CD4-positive, alpha-beta T cell treated with Interleukin-21 for 1 hour (primary cell): ENCODE measurements at regions not wholly inside any gene's neighbourhood (a gene's known extent, or its start where the extent isn't known, plus 50 kb on each side); places are given as distances from the start of the nearest gene placed in this dataset.

Source experiments
- DNase-seq: peaks from one replicate; pipeline ENCODE4 v3.0.0-alpha.2; 2020

DNA sequence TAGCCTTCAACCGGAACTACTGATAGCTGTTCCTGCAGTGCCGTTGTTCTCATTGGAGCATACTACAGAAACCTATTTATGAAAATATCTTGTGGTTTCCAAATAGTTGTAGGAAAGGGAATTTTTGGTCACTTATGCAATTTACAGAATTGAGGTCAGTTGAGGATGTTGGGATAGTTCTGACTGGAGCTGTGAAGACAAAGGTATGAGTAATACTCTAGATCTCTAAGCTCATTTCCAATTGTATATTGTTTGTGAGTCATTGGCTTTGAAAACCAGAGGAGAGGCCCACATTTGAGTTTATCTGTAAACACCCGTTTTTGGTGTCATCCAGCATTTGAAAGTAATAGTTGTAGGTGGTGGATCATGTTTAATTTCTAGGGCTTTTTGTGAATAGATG is 561.3 kb upstream of the WWC1 start:
- no peak for DNase-seq

DNA sequence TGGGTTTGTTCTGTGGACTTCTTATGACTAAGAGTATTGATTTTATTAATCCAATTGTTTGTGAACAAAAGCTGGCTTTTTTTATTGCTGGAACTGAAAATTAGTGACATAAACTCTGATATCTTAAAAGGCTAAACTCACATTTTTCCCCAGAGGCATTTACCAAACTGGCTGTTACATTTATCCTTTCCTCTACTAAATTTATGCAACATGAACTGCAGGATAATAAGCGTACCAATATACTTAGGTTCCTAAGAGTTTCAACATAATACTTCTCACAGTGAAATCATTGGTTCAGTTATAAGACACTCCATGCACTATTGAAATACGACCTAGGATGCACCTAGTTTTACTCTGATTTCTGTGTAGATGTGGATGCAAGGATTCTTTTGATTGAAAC is 560.8 kb upstream of the WWC1 start:
- no peak for DNase-seq

DNA sequence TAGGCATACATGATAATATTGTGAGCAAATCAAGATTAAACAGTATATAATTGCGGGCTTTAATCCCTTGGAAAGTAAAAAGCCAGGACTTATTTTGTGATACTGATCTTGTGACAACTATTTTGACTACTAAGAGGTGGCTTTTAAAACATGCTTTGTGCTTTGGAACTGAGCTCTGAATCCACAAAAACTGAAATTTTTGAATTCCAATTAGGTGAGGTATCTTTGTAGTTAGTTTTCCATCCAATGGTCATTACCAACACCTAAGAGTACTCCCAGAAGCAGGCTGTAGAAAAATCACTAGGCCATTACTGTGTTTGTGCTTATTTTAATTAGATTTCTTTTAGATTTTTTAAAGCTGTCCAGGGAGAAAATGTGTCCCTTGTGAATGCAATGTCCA is 559.5 kb upstream of the WWC1 start:
- DNase-seq, result no peak

- DNase-seq, result no peak
Observed at GRCh38 chr5:167732499-167732898, 558.9 kb upstream of the WWC1 start.

- DNase-seq, result no peak
Observed at GRCh38 chr5:167736992-167737391, 554.5 kb upstream of the WWC1 start.

DNA sequence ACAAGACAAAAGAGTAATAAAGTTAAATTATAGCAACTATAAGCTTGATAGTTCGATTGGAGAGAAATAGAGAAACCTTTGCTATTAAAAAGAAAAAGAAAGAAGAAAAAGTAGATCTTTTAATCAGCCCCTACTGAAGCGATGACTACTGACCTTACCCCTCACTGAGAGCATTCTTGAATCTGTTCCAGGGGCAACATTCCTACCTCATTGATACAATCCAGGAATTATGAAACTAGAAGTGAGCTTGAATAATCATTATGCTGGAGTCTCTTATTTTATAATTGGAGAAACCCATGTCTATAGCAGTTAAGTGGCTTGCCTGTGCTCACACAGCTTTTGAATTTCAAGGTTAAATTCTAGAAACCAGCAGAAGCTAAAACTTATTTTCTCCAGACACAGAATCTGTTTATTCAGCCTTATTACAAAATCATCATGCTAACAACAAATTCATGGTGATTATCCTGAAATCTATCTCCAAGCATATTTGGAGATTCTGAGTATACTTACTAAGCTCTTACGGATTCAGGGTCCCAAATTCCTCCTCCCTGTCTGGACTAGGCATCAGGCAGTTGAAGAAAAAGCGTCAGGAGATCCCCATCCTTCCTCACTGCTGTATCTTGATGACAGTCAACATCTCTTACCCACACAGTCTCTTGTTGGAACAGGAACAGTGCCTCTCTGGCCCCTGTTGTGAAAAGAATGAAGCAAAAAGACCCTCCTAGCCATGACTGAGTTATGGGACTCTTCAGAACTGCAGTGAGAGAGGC is 547.6 kb upstream of the WWC1 start:
- DNase-seq, result no peak

DNA sequence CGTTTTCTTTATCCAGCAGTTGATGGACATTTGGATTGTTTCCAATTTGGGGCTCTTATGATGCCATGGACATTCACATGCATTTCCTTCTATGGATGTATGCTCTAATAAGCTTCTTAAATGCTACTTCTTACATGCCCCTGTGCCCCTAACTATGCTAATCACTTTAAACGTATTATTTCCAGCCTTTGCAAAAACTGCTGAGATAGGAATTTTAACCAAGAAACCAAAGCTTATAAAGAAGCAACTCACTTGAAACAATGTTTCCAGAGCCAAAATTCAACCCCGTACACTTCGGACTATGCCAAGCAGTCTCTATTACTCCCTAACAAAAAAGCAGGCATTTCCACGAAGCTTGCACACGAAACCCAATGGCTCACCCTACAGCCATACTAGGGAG is 545.6 kb upstream of the WWC1 start:
- no peak for DNase-seq

- DNase-seq, result no peak
Observed at GRCh38 chr5:167750586-167750985, 540.9 kb upstream of the WWC1 start.

DNA sequence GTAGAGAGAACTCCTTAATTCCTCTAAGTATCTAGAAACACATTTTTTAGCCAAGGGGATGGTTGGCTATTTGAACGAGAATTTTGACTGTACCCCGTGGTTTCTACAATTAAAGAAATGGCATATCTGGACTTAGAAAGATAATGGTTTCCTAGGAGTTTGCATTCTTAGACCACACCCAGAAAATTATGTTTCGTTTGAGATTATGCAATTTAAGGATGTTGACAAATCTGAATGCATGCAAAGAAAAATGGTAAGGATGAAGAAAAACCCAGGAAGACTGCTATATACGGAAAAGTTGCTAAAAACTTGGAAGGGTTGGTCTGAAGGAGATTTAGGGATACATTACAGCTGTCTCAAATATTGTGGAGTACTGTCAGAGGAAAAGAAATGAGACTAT is 538.5 kb upstream of the WWC1 start:
- DNase-seq, result no peak

- no peak for DNase-seq
Observed at GRCh38 chr5:167753725-167754490, 537.5 kb upstream of the WWC1 start.

DNA sequence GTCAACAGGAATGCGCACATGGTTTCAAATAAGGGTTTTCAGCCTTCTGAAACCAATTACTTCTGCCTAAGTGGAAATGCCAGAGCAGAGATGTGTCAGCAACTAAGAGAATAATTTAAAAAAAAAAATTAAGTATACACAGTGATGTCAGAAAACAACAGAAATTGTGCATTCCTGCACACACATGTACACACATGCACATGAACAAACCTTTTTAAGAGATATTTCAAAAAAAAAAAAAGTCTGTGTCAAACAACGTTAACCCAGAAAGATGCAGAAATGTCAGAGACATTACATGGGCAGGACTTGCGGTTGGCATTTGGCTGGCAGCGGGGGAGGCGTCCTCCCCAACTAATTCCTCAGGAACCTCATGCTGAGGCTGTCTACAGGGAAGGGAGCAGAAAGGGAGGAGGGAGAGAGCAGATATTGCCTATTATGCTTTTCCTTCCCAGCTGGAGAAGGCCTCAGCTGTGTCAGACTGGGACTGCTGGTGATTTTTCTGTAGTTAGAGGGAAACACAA is 536.9 kb upstream of the WWC1 start:
- no peak for DNase-seq

DNA sequence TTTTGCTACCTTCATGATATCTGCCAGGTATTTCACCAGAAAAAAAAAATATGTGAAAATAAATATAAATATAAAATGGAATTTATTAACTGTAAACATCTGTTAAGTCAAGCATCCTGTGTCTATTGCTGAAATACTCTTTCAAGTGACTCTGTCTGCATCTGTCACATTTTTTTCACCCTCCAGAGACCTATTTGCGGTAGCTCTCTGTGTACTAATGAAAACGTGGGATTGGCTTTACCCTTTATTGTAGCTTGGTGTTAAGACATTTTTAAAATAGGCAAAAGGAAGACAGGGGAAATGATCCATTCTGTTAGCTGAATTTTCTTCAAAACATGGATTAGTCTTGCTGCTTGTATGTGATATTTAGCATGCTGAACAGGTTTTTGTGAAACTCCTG is 536.0 kb upstream of the WWC1 start:
- no peak for DNase-seq

DNA sequence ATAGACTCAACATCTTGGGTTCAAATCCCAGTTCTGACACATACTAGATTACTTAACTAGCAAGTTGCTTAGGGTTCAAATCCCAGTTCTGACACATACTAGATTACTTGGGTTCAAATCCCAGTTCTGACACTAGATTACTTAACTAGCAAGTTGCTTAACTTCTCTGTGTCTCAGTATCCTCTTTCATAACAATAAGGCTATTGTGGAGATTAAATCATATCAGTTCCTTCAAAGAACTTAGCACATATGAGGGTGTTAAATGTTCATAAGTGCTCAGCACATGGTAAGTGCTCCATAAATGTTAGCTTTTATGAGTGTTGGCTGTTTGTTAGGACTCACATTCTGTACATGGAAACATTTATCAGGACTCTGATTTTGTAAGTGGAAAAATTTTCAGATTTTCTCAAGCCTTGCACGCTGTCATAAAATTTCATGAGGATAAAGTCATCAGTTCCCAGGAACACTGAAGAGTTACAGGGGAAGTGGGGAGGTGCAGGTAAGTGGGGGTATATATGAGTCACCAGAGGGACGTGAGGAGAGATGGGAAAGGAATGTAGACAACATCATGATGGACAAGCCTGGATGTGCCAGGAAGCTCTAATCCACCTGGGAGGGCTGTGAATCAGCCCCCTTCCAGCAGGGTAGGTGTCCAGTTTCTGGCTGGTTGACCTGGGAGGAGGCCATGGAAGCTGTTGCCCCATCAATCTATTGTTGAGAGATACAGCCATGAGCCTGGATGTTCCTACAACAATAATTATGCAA is 532.2 kb upstream of the WWC1 start:
- no peak for DNase-seq

- no peak for DNase-seq
Observed at GRCh38 chr5:167763772-167764171, 527.7 kb upstream of the WWC1 start.

- no peak for DNase-seq
Observed at GRCh38 chr5:167764641-167765289, 526.7 kb upstream of the WWC1 start.

GRCh38 chr5:167765352-167765751 is 526.1 kb upstream of the WWC1 start:
- DNase-seq, result no peak

GRCh38 chr5:167766957-167767356 is 524.5 kb upstream of the WWC1 start:
- no peak for DNase-seq

DNA sequence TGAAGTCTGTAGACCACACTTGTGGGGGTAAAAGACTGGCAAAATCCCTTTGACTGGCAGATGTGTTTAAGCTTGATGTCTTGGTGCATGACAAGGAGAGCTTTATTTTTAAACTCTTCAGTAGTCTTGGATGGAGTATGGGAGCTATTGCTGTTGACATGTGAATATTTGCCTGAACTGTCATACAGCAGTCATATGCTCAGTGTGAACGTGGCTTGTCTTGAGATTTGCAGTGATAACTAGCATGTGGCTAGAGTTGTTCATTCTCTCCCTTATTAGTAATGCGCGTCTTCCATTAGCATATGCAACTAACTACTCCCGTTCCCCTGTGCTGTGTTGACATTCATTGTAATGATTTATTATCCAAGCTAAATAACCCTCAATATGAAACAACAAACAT is 523.6 kb upstream of the WWC1 start:
- no peak for DNase-seq

DNA sequence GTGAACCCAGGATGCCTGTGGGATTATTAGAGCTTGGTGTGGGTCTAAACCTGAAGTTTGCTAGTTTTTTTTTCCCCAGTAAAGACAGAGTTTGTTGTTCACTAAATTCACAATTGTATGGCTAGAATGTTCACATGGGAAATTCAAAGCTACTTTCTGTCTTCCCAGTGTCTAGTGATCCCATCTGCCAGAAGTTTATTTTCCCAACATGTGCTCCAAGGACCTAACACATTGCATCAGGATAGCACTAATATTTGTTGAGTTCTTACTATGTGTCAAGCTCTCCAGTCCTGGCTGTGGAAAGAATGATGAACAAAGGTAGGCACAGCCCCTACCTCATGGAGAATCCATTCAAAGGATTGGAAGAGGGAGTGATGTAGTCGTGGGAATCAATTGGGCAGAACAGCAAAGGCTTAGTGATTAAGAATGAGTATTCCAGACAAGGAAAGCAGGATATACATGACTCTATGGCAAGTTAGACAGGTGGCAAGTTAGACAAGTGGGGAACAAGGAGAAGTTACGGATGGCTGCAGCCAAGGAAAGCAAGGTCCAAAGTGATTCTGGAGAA is 521.5 kb upstream of the WWC1 start:
- no peak for DNase-seq

DNA sequence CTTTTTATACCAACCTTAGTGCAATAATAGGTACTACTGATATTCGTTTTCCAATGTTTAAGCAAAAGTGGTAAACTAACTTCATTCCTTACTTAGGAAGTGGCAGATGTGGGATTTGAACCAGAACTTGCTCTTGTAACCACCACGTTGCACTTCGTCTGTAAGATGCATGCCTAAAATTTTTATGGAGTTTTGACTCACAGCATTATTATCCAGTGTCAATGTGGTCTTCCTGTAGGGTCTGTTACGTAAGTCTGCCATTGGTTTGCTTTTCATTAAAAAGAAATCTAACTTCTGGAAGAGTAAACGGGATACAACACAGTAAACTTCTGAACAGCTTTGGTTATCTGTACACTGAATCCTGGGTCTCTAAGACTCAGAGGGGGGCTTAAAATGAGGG is 521.0 kb upstream of the WWC1 start:
- DNase-seq, result no peak

DNA sequence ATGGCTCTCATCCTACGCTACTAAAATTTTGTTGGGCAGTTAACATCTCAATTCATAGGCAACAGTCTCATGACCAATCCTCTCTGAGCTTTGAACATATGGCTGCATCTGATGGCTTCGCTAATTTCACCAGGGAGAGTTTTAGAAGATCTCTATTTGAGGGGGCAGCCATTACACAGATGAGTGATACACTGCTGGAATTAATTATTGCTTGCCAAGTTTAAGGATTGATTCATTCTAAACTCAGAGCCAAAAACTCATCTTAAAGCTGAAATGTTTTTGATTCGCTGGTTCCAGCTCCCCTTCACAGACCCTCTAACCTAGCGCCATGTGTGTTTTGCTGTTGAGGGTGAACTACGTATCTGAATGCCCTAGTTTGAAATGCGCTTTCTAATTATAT is 519.9 kb upstream of the WWC1 start:
- no peak for DNase-seq

DNA sequence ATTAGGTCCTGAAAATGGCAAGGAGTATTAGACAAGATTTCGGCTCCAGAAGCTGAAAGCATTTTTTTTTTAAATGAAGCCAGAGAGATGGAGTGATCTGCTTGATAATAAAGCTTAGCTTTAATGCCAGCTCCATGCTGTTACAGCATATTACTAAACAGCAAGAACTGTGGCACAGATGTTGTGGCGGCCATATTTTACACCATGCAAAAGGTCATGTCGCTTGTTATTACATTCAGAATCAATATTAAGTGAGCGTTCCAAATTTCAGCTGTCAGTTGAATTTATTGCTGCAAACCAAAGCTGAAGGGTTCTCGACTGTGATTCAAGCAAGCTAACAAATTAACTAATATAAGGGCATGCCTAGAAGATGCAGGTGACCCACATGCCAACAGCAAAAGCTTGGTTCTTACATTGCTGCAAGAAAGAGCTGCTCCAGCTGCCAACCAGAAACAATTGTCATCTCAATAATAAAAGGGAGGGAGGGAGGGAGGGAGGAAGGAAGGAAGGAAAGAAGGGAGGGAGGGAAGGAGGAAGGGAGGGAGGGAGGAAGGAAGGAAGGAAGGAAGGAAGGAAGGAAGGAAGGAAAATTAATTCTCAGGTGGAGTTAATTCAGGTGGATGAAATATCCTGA is 517.7 kb upstream of the WWC1 start:
- no peak for DNase-seq
